Body of pancreas (tissue), 4 donors: ENCODE measurements at regions not wholly inside any gene's neighbourhood (a gene's known extent, or its start where the extent isn't known, plus 50 kb on each side); places are given as distances from the start of the nearest gene placed in this dataset.

Source experiments
- ATAC-seq: fragments of 150-250 bp; one replicate; pipeline ENCODE4 v1.9.1; 2016
- DNase-seq, 4 donors: peaks; one replicate each; pipeline ENCODE4 v3.0.0-alpha.2; 2019
- H3K27ac ChIP-seq, 4 donors: fragments of 200-600 bp; sonication (generic); 1 replicate in 3 of 4; 2 replicates in 1 of 4; pipeline versions ENCODE4 v1.5.1 to v1.6.1; 2016 to 2019; ENCODE audit warnings: mild to moderate bottlenecking in 1 of 4, mixed read lengths in 1 of 4, moderate library complexity in 1 of 4
- H3K27me3 ChIP-seq, 2 donors: fragments of 200-600 bp; sonication (generic); one replicate each; pipeline ENCODE4 v1.6.0; 2016; ENCODE audit warnings: mild to moderate bottlenecking in 1 of 2
- H3K36me3 ChIP-seq, 2 donors: fragments of 200-600 bp; sonication (generic); replicated peaks in 1 of 2; 2 replicates each; pipeline ENCODE4 v1.5.1; 2016; ENCODE audit warnings: low read depth in 2 of 2; ENCODE audit not compliant: insufficient read depth in 1 of 2
- H3K4me1 ChIP-seq: fragments of 200-600 bp; sonication (generic); one replicate; pipeline ENCODE4 v1.6.0; 2016
- H3K4me3 ChIP-seq, 2 donors: fragments of 200-600 bp; sonication (generic); 1 replicate in 1 of 2; 2 replicates in 1 of 2; pipeline ENCODE4 v1.5.1; 2016 to 2019
- H3K9me3 ChIP-seq, 3 donors: fragments of 200-600 bp; sonication (generic); 1 replicate in 2 of 3; 2 replicates in 1 of 3; pipeline ENCODE4 v1.5.1; 2016
- POLR2A ChIP-seq, 3 donors: fragments of 450-650 bp; IDR thresholded peaks; one replicate each; pipeline ENCODE4 v1.6.1; 2016; ENCODE audit warnings: antibody characterized with exemption in 3 of 3, mild to moderate bottlenecking in 2 of 3
- WGBS, 2 donors: methylation state at CpG; one replicate each; pipeline ENCODE4 v1.1.5; 2017; 5-methylcytosine and 5-hydroxymethylcytosine counted together
- intact Hi-C: fragments of 100-400 bp; cut with DNase I; formaldehyde crosslinking; loops from one replicate; pipeline ENCODE4 v1.15.1; 2023
- TF ChIP-seq, protein P1 (sequence below), 7 experiments: fragments of 450-650 bp in 4 of 7; fragments of 200-600 bp in 3 of 7; sonication (generic) in 3 of 7; IDR thresholded peaks; one replicate each; pipeline ENCODE4 v1.5.1; 2016 to 2019; ENCODE audit warnings: antibody characterized with exemption in 7 of 7

GRCh38 chr13:51027644-51028043, 83.4 kb downstream of the C13orf42 start:
- WGBS, 2 donors: 80 to 86% methylated on average over 7 of the region's 7 CpGs
- H3K4me3 ChIP-seq: no peak overlapping the region
- TF ChIP-seq POLR2A (IDR thresholded peaks at IDR 0.05): no peak
- TF ChIP-seq, protein P1, sequence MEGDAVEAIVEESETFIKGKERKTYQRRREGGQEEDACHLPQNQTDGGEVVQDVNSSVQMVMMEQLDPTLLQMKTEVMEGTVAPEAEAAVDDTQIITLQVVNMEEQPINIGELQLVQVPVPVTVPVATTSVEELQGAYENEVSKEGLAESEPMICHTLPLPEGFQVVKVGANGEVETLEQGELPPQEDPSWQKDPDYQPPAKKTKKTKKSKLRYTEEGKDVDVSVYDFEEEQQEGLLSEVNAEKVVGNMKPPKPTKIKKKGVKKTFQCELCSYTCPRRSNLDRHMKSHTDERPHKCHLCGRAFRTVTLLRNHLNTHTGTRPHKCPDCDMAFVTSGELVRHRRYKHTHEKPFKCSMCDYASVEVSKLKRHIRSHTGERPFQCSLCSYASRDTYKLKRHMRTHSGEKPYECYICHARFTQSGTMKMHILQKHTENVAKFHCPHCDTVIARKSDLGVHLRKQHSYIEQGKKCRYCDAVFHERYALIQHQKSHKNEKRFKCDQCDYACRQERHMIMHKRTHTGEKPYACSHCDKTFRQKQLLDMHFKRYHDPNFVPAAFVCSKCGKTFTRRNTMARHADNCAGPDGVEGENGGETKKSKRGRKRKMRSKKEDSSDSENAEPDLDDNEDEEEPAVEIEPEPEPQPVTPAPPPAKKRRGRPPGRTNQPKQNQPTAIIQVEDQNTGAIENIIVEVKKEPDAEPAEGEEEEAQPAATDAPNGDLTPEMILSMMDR (IDR thresholded peaks at IDR 0.05): no peak
- ATAC-seq: no peak
- H3K36me3 ChIP-seq: no peaks in the 10 kb centered on the region
- no peaks in the 10 kb centered on the region for H3K27me3 ChIP-seq
- H3K9me3 ChIP-seq: no peaks in the 10 kb centered on the region
- no peak for DNase-seq
- intact Hi-C loops: no loop called here
- no peak overlapping the region for H3K27ac ChIP-seq
- no peaks in the 10 kb centered on the region for H3K4me1 ChIP-seq

- intact Hi-C loops: no loop called here
- TF ChIP-seq, protein P1 (IDR thresholded peaks at IDR 0.05): no peak
- TF ChIP-seq POLR2A (IDR thresholded peaks at IDR 0.05): no peak
- Histone ChIP-seq H3K4me1 (no peaks in the 10 kb centered on the region), H3K4me3 (no peak overlapping the region), H3K36me3 (no peaks in the 10 kb centered on the region), H3K27ac (no peak overlapping the region), H3K27me3 (no peaks in the 10 kb centered on the region), H3K9me3 (no peaks in the 10 kb centered on the region)
- DNase-seq: no peak
- ATAC-seq: no peak
- WGBS, 2 donors: 75 to 81% methylated on average over 5 to 8 of the region's 8 CpGs
Observed at GRCh38 chr13:51026016-51026415, 85.1 kb downstream of the C13orf42 start.

DNA sequence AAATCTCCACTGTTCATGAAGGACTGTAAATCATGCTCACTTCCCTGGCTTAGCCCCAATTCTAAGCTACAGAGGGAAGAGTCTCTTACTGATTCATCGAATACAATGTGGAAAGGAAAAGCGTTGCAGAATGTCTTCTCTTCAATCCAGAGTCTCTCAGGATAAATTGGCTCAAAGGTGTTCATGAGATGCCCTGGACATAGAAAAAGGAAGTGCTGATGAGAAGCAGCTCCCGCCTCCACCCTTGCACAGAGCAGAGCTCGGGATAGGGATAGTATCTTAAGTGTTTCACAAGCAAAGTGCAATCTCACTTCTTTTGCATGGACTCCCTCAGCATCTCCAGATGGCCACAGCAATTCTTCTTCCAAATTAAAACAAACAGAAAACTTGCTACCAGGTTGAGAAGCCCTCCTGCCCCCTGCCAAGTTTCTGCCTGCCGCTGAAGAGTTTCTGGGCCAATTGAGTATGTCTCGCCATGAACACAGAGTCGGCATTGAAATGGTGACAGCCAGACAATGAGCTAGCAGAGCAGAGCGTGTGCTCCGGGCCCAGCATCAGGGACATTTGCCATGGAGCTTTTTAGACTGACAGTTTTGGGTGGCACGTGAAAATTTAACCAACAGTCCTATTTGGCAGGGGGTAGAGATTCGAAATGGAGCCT, 85.7 kb downstream of the C13orf42 start:
- no peak for DNase-seq
- Histone ChIP-seq H3K9me3 (no peaks in the 10 kb centered on the region), H3K27me3 (no peaks in the 10 kb centered on the region), H3K4me1 (no peaks in the 10 kb centered on the region), H3K27ac (no peak overlapping the region), H3K36me3 (no peaks in the 10 kb centered on the region), H3K4me3 (no peak overlapping the region)
- 78 to 89% methylated on average over 11 of the region's 11 CpGs for WGBS, 2 donors
- TF ChIP-seq, protein P1 (IDR thresholded peaks at IDR 0.05): no peak
- TF ChIP-seq POLR2A (IDR thresholded peaks at IDR 0.05): no peak
- no peak for ATAC-seq
- intact Hi-C loops: no loop called here

GRCh38 chr13:51021811-51022210, 89.3 kb downstream of the C13orf42 start:
- WGBS, 2 donors: 56 to 62% methylated on average over 3 of the region's 3 CpGs

More at GRCh38 chr13:51021811-51022210, 89.3 kb downstream of the C13orf42 start:
- Histone ChIP-seq H3K4me1 (no peaks in the 10 kb centered on the region), H3K27ac (no peak overlapping the region), H3K27me3 (no peaks in the 10 kb centered on the region), H3K9me3 (no peaks in the 10 kb centered on the region), H3K36me3 (no peaks in the 10 kb centered on the region), H3K4me3 (no peak overlapping the region)
- intact Hi-C loops: no loop called here
- no peak for ATAC-seq
- DNase-seq: no peak
- TF ChIP-seq POLR2A (IDR thresholded peaks at IDR 0.05): no peak
- TF ChIP-seq, protein P1 (IDR thresholded peaks at IDR 0.05): no peak
